ENCODE measurements at regions not wholly inside any gene's neighbourhood (a gene's known extent, or its start where the extent isn't known, plus 50 kb on each side); places are given as distances from the start of the nearest gene placed in this dataset.

DNA sequence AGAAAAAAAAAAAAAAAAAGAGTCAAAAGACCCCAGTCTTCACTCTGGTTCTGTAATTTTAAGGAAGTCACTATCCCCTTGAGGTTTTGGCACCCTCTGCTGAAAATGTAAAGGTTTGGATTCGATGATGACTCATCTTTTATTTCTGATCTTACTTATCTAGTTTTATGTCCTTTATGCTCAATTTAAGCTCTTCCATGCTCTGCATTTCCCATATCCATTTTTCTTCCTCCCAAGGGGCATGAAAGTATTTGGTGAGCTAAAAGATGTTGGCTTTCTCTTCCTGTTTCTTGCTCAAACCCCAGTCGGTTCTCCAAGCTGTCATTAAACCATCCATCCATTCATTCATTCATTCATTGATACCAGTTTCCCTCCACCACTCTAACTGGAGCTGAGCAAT, 61.0 kb upstream of the CDON start:
- TF ChIP-seq, protein P1, sequence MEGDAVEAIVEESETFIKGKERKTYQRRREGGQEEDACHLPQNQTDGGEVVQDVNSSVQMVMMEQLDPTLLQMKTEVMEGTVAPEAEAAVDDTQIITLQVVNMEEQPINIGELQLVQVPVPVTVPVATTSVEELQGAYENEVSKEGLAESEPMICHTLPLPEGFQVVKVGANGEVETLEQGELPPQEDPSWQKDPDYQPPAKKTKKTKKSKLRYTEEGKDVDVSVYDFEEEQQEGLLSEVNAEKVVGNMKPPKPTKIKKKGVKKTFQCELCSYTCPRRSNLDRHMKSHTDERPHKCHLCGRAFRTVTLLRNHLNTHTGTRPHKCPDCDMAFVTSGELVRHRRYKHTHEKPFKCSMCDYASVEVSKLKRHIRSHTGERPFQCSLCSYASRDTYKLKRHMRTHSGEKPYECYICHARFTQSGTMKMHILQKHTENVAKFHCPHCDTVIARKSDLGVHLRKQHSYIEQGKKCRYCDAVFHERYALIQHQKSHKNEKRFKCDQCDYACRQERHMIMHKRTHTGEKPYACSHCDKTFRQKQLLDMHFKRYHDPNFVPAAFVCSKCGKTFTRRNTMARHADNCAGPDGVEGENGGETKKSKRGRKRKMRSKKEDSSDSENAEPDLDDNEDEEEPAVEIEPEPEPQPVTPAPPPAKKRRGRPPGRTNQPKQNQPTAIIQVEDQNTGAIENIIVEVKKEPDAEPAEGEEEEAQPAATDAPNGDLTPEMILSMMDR (IDR thresholded peaks at IDR 0.05 in 4 of 5, conservative IDR thresholded peaks at IDR 0.05 in 1 of 5), result no peak
- no peak for TF ChIP-seq POLR2A (IDR thresholded peaks at IDR 0.05)

Measured in gastrocnemius medialis (tissue), 4 donors.